ENCODE measurements at regions not wholly inside any gene's neighbourhood (a gene's known extent, or its start where the extent isn't known, plus 50 kb on each side); places are given as distances from the start of the nearest gene placed in this dataset.

DNA sequence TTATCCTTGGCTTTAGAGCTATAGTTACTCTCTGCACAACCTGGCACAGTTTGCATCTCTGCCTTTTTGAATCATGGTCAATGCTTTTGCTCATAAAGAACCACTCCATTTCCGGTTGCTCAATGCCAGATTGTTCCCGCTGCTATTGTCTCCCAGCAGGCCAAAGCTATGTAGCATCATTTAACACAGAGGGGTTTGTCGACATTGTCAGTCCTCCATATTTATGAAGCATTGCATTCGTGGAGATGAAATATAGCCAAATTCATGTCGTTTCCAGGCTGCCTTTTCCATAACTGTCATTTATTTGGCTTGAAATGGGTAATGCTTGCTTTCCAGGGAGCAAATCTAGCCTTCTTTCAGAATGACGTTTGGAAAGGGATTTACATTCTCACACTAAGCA lies 598.8 kb downstream of the EPHA7 start:
- H3K9me3 ChIP-seq = no peaks in the 10 kb centered on the region
- no peak for DNase-seq (ENCODE audit: low spot score in 2 of 2)
- H3K27me3 ChIP-seq = no peaks in the 10 kb centered on the region
- no peak overlapping the region for H3K27ac ChIP-seq
- TF ChIP-seq, protein P1, sequence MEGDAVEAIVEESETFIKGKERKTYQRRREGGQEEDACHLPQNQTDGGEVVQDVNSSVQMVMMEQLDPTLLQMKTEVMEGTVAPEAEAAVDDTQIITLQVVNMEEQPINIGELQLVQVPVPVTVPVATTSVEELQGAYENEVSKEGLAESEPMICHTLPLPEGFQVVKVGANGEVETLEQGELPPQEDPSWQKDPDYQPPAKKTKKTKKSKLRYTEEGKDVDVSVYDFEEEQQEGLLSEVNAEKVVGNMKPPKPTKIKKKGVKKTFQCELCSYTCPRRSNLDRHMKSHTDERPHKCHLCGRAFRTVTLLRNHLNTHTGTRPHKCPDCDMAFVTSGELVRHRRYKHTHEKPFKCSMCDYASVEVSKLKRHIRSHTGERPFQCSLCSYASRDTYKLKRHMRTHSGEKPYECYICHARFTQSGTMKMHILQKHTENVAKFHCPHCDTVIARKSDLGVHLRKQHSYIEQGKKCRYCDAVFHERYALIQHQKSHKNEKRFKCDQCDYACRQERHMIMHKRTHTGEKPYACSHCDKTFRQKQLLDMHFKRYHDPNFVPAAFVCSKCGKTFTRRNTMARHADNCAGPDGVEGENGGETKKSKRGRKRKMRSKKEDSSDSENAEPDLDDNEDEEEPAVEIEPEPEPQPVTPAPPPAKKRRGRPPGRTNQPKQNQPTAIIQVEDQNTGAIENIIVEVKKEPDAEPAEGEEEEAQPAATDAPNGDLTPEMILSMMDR (IDR thresholded peaks at IDR 0.05) = no peak
- H3K4me3 ChIP-seq = no peak overlapping the region
- no peaks in the 10 kb centered on the region for H3K4me1 ChIP-seq
- intact Hi-C loops (cut with DNase I) = no loop called here
- H3K36me3 ChIP-seq = no peaks in the 10 kb centered on the region

DNA sequence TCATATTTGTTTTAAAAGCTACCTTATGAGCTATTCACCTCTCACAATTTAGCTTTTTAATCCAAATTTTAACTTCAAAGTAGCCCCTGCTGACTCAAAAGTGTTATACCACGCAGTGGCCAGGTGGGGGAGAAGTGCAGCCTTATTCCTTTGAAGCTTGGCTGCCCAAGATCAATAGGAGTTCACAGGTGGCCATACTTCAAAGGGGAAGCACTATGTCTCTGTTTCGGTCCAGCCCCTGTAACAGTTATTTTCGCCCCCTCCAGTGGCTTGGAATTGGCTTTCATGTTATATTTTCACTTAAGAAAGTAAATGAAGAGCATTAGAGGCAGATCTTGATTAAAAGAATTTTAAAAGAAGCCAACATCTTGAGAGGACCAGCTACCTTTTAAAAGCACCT lies 608.4 kb downstream of the EPHA7 start:
- no peak for DNase-seq (ENCODE audit: low spot score in 2 of 2)
- TF ChIP-seq, protein P1 (IDR thresholded peaks at IDR 0.05) = no peak
- H3K36me3 ChIP-seq = no peaks in the 10 kb centered on the region

DNA sequence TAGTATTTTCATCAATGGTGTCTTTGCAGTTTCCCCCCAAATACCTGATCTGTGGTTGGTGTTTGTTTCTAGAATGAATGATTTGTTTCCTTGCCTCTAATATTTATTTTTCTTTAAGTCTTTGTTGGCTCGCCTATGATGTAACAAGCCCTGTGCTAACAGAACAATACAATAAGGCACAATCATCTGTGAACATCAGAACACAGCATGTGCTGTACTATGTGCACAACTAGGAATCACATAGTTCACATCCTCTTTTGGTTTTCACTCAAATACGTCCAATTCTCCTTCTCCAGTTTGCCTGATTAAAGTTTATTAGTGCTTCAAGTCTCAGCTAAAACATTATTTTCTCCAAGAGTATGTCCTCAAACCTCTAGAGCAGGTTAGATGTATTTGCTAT lies 613.1 kb downstream of the EPHA7 start:
- no peak for DNase-seq (ENCODE audit: low spot score in 2 of 2)
- no peak overlapping the region for H3K4me3 ChIP-seq
- H3K36me3 ChIP-seq = no peaks in the 10 kb centered on the region
- no peaks in the 10 kb centered on the region for H3K4me1 ChIP-seq
- no peak overlapping the region for H3K27ac ChIP-seq
- TF ChIP-seq, protein P1 (IDR thresholded peaks at IDR 0.05) = no peak
- H3K9me3 ChIP-seq = no peaks in the 10 kb centered on the region
- intact Hi-C loops (cut with DNase I) = no loop called here
- H3K27me3 ChIP-seq = no peaks in the 10 kb centered on the region

More for the DNA sequence above, 608.4 kb downstream of the EPHA7 start:
- no peak overlapping the region for H3K4me3 ChIP-seq
- no peak overlapping the region for H3K27ac ChIP-seq
- H3K4me1 ChIP-seq = no peaks in the 10 kb centered on the region
- H3K27me3 ChIP-seq = no peaks in the 10 kb centered on the region
- no peaks in the 10 kb centered on the region for H3K9me3 ChIP-seq
- intact Hi-C loops (cut with DNase I) = no loop called here

DNA sequence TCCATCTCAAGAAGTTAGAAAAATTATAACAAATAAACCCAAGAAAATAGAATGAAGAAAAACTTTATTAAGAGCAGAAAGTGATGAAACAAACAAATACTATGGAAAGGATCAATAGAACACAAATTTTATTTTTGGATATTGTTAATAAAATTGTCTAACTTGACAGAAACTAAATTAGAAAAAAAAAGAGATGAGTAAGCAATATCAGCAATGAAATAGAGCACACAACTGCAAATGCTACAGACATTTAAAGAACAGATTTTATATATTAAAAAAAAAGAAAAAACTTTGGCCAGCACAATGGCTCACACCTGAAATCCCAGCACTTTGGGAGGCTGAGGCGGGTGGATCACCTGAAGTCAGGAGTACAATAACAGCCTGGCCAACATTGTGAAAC lies 628.0 kb downstream of the EPHA7 start:
- TF ChIP-seq, protein P1 (IDR thresholded peaks at IDR 0.05) = no peak
- DNase-seq (ENCODE audit: low spot score in 2 of 2) = no peak
- Histone ChIP-seq H3K4me1 (no peaks in the 10 kb centered on the region), H3K27me3 (no peaks in the 10 kb centered on the region), H3K27ac (no peak overlapping the region), H3K9me3 (no peaks in the 10 kb centered on the region), H3K36me3 (no peaks in the 10 kb centered on the region), H3K4me3 (no peak overlapping the region)
- intact Hi-C loops (cut with DNase I) = no loop called here

DNA sequence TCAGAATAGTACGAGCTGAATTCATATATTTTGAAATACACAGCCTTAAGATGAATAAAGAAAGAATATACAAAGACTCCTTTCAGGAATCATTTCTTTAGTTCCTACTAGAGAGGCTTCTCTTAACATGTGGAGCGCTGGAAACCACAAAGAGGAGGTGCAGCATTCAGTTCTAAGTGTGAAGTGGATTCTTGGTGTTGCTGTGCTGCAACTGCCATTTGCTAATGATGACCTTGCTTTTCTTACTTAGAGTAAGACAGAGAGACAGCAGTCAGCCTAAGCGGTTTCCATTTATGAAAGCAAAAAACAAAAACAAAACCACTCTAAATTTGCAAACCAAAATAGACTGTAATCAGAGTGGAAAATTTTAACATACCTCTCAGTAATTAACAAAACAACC lies 629.0 kb downstream of the EPHA7 start:
- Histone ChIP-seq H3K4me3 (no peak overlapping the region), H3K27me3 (no peaks in the 10 kb centered on the region), H3K4me1 (no peaks in the 10 kb centered on the region), H3K36me3 (no peaks in the 10 kb centered on the region), H3K27ac (no peak overlapping the region), H3K9me3 (no peaks in the 10 kb centered on the region)
- TF ChIP-seq, protein P1 (IDR thresholded peaks at IDR 0.05) = no peak
- no peak for DNase-seq (ENCODE audit: low spot score in 2 of 2)
- intact Hi-C loops (cut with DNase I) = no loop called here

DNA sequence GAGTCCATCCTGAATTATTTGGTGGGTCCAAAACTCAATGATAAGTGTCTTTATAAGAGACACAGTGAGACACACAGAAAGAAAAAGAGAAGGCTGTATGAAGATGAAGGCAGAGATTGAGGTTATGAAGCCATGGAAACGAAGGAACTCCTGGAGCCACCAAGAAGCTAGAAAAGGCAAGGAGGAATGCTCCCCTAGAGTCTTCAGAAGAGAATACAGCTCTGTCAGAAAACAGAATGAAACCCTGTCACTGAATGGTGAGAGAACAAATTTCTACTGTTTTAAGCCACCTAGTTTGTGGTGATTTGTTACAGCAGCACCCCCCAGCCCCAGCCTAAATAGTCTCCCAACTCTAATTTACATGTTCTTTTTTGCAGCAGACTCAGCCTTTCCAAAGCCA lies 635.1 kb downstream of the EPHA7 start:
- Histone ChIP-seq H3K9me3 (no peaks in the 10 kb centered on the region), H3K27ac (no peak overlapping the region), H3K4me1 (no peaks in the 10 kb centered on the region), H3K36me3 (no peaks in the 10 kb centered on the region), H3K4me3 (no peak overlapping the region), H3K27me3 (no peaks in the 10 kb centered on the region)
- TF ChIP-seq, protein P1 (IDR thresholded peaks at IDR 0.05) = no peak
- intact Hi-C loops (cut with DNase I) = no loop called here
- no peak for DNase-seq (ENCODE audit: low spot score in 2 of 2)
